Neutrophil (primary cell): ENCODE measurements at regions not wholly inside any gene's neighbourhood (a gene's known extent, or its start where the extent isn't known, plus 50 kb on each side); places are given as distances from the start of the nearest gene placed in this dataset.

Experiments used
- H3K27ac ChIP-seq: fragments of 200-600 bp; sonication (generic); 2 replicates; pipeline ENCODE4 v1.5.1; 2016; ENCODE audit warnings: mild to moderate bottlenecking, moderate library complexity
- H3K27me3 ChIP-seq: fragments of 200-600 bp; sonication (generic); 2 replicates; pipeline ENCODE4 v1.6.0; 2016; ENCODE audit warnings: mild to moderate bottlenecking
- H3K36me3 ChIP-seq: fragments of 200-600 bp; sonication (generic); 2 replicates; pipeline ENCODE4 v1.5.1; 2017
- H3K4me1 ChIP-seq, 2 experiments: fragments of 200-600 bp in 1 of 2; sonication (generic) in 1 of 2; 1 replicate in 1 of 2; 2 replicates in 1 of 2; pipeline versions ENCODE4 v1.5.1 to v1.6.1; 2013 to 2016; ENCODE audit warnings: low read depth in 1 of 2, low read length in 1 of 2, mild to moderate bottlenecking in 1 of 2, moderate library complexity in 1 of 2; ENCODE audit not compliant: control insufficient read depth in 1 of 2, insufficient read depth in 1 of 2
- H3K4me3 ChIP-seq, 2 experiments: fragments of 200-600 bp in 1 of 2; sonication (generic) in 1 of 2; 1 replicate in 1 of 2; 2 replicates in 1 of 2; pipeline ENCODE4 v1.5.1; 2013 to 2016; ENCODE audit warnings: low read depth in 1 of 2, low read length in 1 of 2, mild to moderate bottlenecking in 1 of 2, moderate library complexity in 1 of 2
- H3K9me3 ChIP-seq: fragments of 200-600 bp; sonication (generic); 2 replicates; pipeline ENCODE4 v1.5.1; 2016
- TF ChIP-seq, protein P1 (sequence below): fragments of 200-600 bp; sonication (generic); IDR thresholded peaks from 2 replicates; pipeline ENCODE4 v1.5.1; 2016; ENCODE audit warnings: antibody characterized with exemption

DNA sequence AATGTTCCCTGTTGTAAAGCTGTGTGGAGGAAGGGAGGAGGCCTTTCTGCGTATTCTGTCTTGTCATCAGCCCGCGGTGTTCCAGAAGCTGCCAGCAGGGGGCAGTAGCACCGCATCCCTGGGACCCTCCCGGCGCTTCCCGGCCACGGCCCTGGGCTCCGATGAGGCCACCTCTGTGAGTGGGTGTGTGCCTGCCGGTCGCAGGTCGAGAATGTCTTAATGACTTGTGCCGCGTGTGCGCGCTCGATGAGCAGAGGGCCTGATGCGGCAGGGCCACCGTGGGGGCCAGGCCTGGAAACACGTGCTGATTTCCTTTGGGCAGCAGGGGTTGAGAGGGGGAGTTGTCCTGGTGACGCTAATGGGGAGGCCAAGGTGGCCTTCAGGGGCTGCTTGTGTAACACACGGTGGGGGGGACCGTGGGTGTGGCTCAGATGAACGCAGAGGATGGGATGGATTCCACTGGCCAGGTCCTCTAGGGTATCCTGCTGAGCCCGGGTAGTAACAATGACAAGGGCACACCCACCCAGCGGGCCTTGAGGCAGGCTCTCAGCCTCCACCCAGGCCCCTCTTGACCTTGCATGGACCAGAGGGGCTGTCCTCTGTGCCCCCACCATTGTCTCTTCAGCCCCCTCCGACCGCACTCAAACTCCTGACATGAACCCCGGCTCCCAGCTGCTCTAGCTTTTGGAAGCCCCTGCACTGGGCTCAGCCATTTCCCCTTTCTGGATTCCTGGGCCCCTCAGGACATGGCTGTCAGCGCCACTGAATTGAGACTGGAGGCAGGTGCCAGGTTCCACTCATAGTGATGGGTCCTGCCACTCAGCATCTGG is 135.9 kb upstream of the PODXL start:
- Histone ChIP-seq H3K4me3 (no peak overlapping the region), H3K27me3 (peaks cover 14% of the 10 kb centered on the region), H3K4me1 (no peaks in the 10 kb centered on the region), H3K36me3 (no peaks in the 10 kb centered on the region), H3K9me3 (no peaks in the 10 kb centered on the region), H3K27ac (no peak overlapping the region)
- TF ChIP-seq, protein P1, sequence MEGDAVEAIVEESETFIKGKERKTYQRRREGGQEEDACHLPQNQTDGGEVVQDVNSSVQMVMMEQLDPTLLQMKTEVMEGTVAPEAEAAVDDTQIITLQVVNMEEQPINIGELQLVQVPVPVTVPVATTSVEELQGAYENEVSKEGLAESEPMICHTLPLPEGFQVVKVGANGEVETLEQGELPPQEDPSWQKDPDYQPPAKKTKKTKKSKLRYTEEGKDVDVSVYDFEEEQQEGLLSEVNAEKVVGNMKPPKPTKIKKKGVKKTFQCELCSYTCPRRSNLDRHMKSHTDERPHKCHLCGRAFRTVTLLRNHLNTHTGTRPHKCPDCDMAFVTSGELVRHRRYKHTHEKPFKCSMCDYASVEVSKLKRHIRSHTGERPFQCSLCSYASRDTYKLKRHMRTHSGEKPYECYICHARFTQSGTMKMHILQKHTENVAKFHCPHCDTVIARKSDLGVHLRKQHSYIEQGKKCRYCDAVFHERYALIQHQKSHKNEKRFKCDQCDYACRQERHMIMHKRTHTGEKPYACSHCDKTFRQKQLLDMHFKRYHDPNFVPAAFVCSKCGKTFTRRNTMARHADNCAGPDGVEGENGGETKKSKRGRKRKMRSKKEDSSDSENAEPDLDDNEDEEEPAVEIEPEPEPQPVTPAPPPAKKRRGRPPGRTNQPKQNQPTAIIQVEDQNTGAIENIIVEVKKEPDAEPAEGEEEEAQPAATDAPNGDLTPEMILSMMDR = peak; percentile 62

DNA sequence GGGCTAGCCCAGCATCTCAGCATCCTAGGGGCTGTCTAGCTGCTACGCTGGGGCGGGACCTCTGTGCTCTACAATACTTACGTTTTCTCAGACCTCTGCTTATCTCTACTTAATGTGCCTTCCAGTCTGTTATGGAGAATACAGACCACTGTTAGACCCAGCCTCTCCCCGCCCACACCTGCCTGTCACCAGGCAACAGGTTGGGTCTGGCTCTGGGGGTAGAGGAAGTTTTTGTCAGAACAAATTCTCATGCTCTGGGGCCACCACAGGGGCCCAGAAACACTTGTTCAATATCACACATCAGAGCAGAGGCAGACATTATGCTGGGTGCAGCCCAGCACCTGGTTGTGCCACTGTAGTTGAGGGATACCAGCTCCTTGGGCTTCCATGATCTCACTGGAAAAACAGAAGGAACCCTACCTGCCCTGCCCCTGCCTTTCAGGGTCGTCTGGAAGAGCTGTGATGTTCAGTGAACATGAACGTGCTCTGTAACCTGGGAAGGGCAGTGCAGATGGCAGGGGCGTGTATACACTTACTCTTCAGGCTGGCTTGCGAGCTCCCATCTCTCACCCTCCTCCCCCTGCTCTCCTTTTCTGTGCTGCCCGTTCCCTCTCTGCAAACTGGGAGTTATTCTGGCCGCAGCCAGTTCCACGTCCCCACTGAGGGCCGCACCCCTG is 135.2 kb upstream of the PODXL start:
- H3K4me3 ChIP-seq = no peak overlapping the region
- TF ChIP-seq, protein P1 = no peak
- no peaks in the 10 kb centered on the region for H3K36me3 ChIP-seq
- peaks cover 18% of the 10 kb centered on the region for H3K27me3 ChIP-seq
- no peak overlapping the region for H3K27ac ChIP-seq
- H3K4me1 ChIP-seq = no peaks in the 10 kb centered on the region
- H3K9me3 ChIP-seq = no peaks in the 10 kb centered on the region

DNA sequence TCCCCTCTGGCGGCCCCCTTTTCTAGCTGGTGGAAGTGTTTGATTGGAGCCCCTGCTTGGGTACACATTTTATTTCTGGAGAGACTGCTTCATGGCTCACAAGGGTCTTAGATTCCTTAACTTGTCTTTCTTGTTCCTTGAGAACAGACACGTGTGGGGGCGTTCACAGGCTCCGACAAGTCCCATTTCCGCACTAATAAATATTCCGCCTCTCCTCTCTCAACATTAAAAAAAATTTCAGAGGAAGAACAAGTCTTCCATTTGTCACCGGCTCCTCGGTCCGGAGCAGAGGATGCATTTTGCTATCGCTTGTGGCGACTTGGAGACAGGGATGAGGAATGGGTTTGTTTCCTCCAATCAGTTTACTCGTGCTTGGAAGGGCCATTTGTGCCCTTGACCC is 134.0 kb upstream of the PODXL start:
- Histone ChIP-seq H3K9me3 (no peaks in the 10 kb centered on the region), H3K36me3 (no peaks in the 10 kb centered on the region), H3K27me3 (peaks cover 18% of the 10 kb centered on the region), H3K27ac (no peak overlapping the region), H3K4me3 (no peak overlapping the region), H3K4me1 (no peaks in the 10 kb centered on the region)
- TF ChIP-seq, protein P1 = no peak

DNA sequence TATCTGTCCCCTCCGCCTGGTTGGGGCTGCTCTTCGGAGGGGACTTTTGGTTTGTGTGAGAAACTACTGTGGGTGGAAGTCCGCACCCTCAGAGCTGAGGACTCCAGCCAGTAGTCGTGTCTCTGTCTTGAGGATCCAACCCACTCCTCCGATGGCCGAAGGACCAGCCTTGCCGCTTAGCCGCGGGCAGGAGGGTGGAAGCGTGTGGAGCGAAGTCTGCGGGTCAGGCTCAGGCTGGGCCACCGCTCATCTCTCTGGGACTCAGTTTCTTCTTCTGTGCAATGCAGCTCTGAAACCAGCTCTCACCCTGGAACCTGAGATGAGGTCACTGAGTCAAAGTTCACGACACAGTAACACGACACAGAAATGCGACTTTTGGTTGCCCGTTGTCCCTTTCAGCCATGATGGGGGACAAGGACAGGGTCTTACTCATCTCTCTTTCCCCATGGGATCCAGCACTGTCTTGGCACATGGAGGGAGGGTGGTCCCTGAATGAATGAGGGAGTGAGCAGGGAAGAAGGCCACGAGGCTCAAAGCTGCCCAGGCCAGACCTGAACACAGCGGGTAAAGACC is 133.3 kb upstream of the PODXL start:
- Histone ChIP-seq H3K36me3 (no peaks in the 10 kb centered on the region), H3K4me1 (no peaks in the 10 kb centered on the region), H3K27ac (no peak overlapping the region), H3K27me3 (peaks cover 18% of the 10 kb centered on the region), H3K9me3 (no peaks in the 10 kb centered on the region), H3K4me3 (no peak overlapping the region)
- TF ChIP-seq, protein P1 = no peak

DNA sequence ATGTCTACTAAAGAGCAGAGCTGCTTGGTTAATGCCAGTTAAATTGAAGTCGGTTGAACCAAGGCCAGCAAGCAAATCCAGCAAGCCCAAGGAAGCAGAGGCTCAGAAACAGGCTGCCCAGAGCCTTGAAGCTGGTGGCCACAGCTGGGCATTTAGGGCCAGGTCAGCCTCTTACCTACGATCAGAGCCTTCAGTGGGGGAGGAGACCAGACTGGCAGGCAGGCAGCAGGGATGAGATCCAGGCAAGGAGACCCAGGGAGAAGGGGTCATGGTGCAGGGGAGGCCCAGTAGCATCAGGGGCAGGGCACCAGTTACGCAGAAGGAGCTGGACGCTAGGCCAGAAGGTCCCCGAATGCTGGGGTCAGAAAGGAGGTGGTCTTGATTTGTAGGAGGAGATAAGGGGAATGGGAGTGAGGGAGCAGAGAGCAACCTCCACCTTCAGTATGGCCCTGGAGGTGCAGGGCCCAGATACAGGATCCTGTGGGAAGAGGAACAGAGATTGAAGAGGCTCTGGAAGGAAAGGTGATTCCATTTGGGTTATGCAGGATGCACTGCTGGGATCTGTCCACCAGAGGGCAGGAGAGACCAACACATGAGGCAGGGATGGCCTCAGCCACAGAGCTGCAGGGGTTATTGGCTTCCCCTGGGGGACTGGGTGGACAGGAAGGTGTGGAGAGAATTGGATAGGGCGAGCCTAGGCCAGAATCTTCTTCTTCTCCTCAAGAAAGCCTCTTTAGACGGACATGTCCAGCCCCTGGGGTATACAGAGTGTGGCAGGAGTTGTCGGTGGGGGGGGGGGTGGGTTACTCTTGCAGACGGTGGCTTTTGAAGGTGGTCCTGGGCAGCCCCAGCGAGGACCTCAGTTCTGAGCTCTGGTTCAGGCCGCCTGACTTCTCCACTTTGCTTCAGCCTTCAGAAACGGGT is 132.6 kb upstream of the PODXL start:
- H3K4me3 ChIP-seq = no peak overlapping the region
- TF ChIP-seq, protein P1 = peak; percentile 67
- H3K36me3 ChIP-seq = no peaks in the 10 kb centered on the region
- H3K27ac ChIP-seq = no peak overlapping the region
- H3K4me1 ChIP-seq = no peaks in the 10 kb centered on the region
- H3K27me3 ChIP-seq = peaks cover 18% of the 10 kb centered on the region
- H3K9me3 ChIP-seq = no peaks in the 10 kb centered on the region
